OCI-LY1 (cell line): ENCODE measurements at regions not wholly inside any gene's neighbourhood (a gene's known extent, or its start where the extent isn't known, plus 50 kb on each side); places are given as distances from the start of the nearest gene placed in this dataset.

Experiments
- H2AFZ ChIP-seq: fragments of 200-600 bp; sonication (generic), shearing (Covaris generic); 2 replicates; pipeline ENCODE4 v1.6.0; 2014; ENCODE audit warnings: antibody characterized with exemption, mild to moderate bottlenecking, low read length
- H3F3A ChIP-seq: fragments of 200-600 bp; sonication (generic), shearing (Covaris generic); 2 replicates; pipeline ENCODE4 v1.6.0; 2014; ENCODE audit warnings: mild to moderate bottlenecking, antibody characterized with exemption, low read length, moderate library complexity; ENCODE audit not compliant: insufficient read depth
- H3K27ac ChIP-seq: fragments of 200-600 bp; sonication (generic); 2 replicates; pipeline ENCODE4 v1.5.1; 2014; ENCODE audit warnings: low read length, mixed run types, mild to moderate bottlenecking, low read depth; ENCODE audit not compliant: poor library complexity, severe bottlenecking
- H3K27me3 ChIP-seq: fragments of 200-600 bp; sonication (generic); 2 replicates; pipeline ENCODE4 v1.6.0; 2014; ENCODE audit warnings: antibody characterized with exemption, mild to moderate bottlenecking, low read length, moderate library complexity; ENCODE audit not compliant: insufficient read depth
- H3K36me3 ChIP-seq: fragments of 200-600 bp; sonication (generic); 2 replicates; pipeline ENCODE4 v1.6.1; 2014; ENCODE audit warnings: mild to moderate bottlenecking, antibody characterized with exemption, low read length, moderate library complexity, mixed read lengths; ENCODE audit not compliant: insufficient read depth
- H3K4me1 ChIP-seq: fragments of 200-600 bp; sonication (generic); 2 replicates; pipeline ENCODE4 v1.5.1; 2014; ENCODE audit warnings: mild to moderate bottlenecking, low read length, moderate library complexity; ENCODE audit not compliant: insufficient read depth, severe bottlenecking
- H3K4me2 ChIP-seq: fragments of 200-600 bp; sonication (generic), shearing (Covaris generic); 2 replicates; pipeline ENCODE4 v1.6.1; 2014; ENCODE audit warnings: low read length
- H3K4me3 ChIP-seq: fragments of 200-600 bp; sonication (generic); 2 replicates; pipeline ENCODE4 v1.5.1; 2014; ENCODE audit warnings: low read length, low read depth, mild to moderate bottlenecking, mixed read lengths; ENCODE audit not compliant: poor library complexity, severe bottlenecking
- H3K79me2 ChIP-seq: fragments of 200-600 bp; shearing (Covaris generic); 2 replicates; pipeline ENCODE4 v1.6.1; 2016; ENCODE audit warnings: mixed run types, low read length, mixed read lengths; ENCODE audit not compliant: insufficient read depth
- H3K9ac ChIP-seq: fragments of 200-600 bp; sonication (generic), shearing (Covaris generic); 2 replicates; pipeline ENCODE4 v1.6.1; 2014; ENCODE audit warnings: mild to moderate bottlenecking, low read length, mixed read lengths
- H3K9me2 ChIP-seq: fragments of 200-600 bp; sonication (generic), shearing (Covaris generic); 2 replicates; pipeline ENCODE4 v1.6.1; 2014; ENCODE audit warnings: low read depth, mild to moderate bottlenecking, low read length, mixed read lengths
- H3K9me3 ChIP-seq: fragments of 200-600 bp; shearing (Covaris generic); 2 replicates; pipeline ENCODE4 v1.6.1; 2014; ENCODE audit warnings: low read length, mixed read lengths
- H4K20me1 ChIP-seq: fragments of 200-600 bp; sonication (generic), shearing (Covaris generic); 2 replicates; pipeline ENCODE4 v1.6.0; 2016; ENCODE audit warnings: mild to moderate bottlenecking, low read length; ENCODE audit not compliant: insufficient read depth
- CTCF ChIP-seq: fragments of 200-600 bp; sonication (generic), shearing (Covaris generic); IDR thresholded peaks from 2 replicates; pipeline ENCODE4 v1.5.1; 2017; ENCODE audit warnings: mild to moderate bottlenecking, antibody characterized with exemption, low read length, moderate library complexity, mixed read lengths
- EZH2 ChIP-seq: fragments of 200-600 bp; sonication (generic), shearing (Covaris generic); IDR thresholded peaks from 2 replicates; pipeline ENCODE4 v1.8.0; 2017; ENCODE audit warnings: borderline replicate concordance, mixed run types, mild to moderate bottlenecking, antibody characterized with exemption, low read length, moderate library complexity, mixed read lengths

GRCh38 chr9:13020146-13021040, 245.6 kb downstream of the LURAP1L start:
- Histone ChIP-seq H3K27ac (no peak overlapping the region), H3K9me2 (no peaks in the 10 kb centered on the region), H3K9ac (no peak overlapping the region), H3K27me3 (no peaks in the 10 kb centered on the region), H3K4me1 (no peaks in the 10 kb centered on the region), H2AFZ (no peak overlapping the region), H4K20me1 (no peaks in the 10 kb centered on the region), H3K36me3 (no peaks in the 10 kb centered on the region), H3K4me3 (no peak overlapping the region), H3K9me3 (no peaks in the 10 kb centered on the region), H3K4me2 (no peak overlapping the region), H3F3A (no peaks in the 10 kb centered on the region), H3K79me2 (no peaks in the 10 kb centered on the region)
- TF ChIP-seq CTCF (no peak), EZH2 (no peak)

GRCh38 chr9:13022756-13023155, 247.9 kb downstream of the LURAP1L start:
- Histone ChIP-seq H4K20me1 (no peaks in the 10 kb centered on the region), H3K79me2 (no peaks in the 10 kb centered on the region), H3K4me1 (no peaks in the 10 kb centered on the region), H3K27me3 (no peaks in the 10 kb centered on the region), H3K36me3 (no peaks in the 10 kb centered on the region), H3K27ac (no peak overlapping the region), H3F3A (no peaks in the 10 kb centered on the region), H3K9ac (no peak overlapping the region), H3K9me2 (no peaks in the 10 kb centered on the region), H3K4me2 (no peak overlapping the region), H3K9me3 (no peaks in the 10 kb centered on the region), H2AFZ (no peak overlapping the region), H3K4me3 (no peak overlapping the region)
- TF ChIP-seq EZH2 (no peak), CTCF (no peak)

- H3K27me3 ChIP-seq: no peaks in the 10 kb centered on the region
- no peak overlapping the region for H3K27ac ChIP-seq
- TF ChIP-seq CTCF (no peak), EZH2 (no peak)
- no peaks in the 10 kb centered on the region for H3F3A ChIP-seq
- H3K9me2 ChIP-seq: no peaks in the 10 kb centered on the region
- no peaks in the 10 kb centered on the region for H3K4me1 ChIP-seq
- no peak overlapping the region for H3K4me3 ChIP-seq
- no peaks in the 10 kb centered on the region for H4K20me1 ChIP-seq
- no peaks in the 10 kb centered on the region for H3K79me2 ChIP-seq
- no peak overlapping the region for H3K9ac ChIP-seq
- no peak overlapping the region for H2AFZ ChIP-seq
- no peaks in the 10 kb centered on the region for H3K36me3 ChIP-seq
- no peaks in the 10 kb centered on the region for H3K9me3 ChIP-seq
- no peak overlapping the region for H3K4me2 ChIP-seq
Observed at GRCh38 chr9:13023498-13023897, 248.7 kb downstream of the LURAP1L start.
